OCI-LY1 (cell line): ENCODE measurements at regions not wholly inside any gene's neighbourhood (a gene's known extent, or its start where the extent isn't known, plus 50 kb on each side); places are given as distances from the start of the nearest gene placed in this dataset.

Source experiments
- H2AFZ ChIP-seq: fragments of 200-600 bp; sonication (generic), shearing (Covaris generic); 2 replicates; pipeline ENCODE4 v1.6.0; 2014; ENCODE audit warnings: antibody characterized with exemption, mild to moderate bottlenecking, low read length
- H3F3A ChIP-seq: fragments of 200-600 bp; sonication (generic), shearing (Covaris generic); 2 replicates; pipeline ENCODE4 v1.6.0; 2014; ENCODE audit warnings: mild to moderate bottlenecking, antibody characterized with exemption, low read length, moderate library complexity; ENCODE audit not compliant: insufficient read depth
- H3K27ac ChIP-seq: fragments of 200-600 bp; sonication (generic); 2 replicates; pipeline ENCODE4 v1.5.1; 2014; ENCODE audit warnings: low read length, mixed run types, mild to moderate bottlenecking, low read depth; ENCODE audit not compliant: poor library complexity, severe bottlenecking
- H3K27me3 ChIP-seq: fragments of 200-600 bp; sonication (generic); 2 replicates; pipeline ENCODE4 v1.6.0; 2014; ENCODE audit warnings: antibody characterized with exemption, mild to moderate bottlenecking, low read length, moderate library complexity; ENCODE audit not compliant: insufficient read depth
- H3K36me3 ChIP-seq: fragments of 200-600 bp; sonication (generic); 2 replicates; pipeline ENCODE4 v1.6.1; 2014; ENCODE audit warnings: mild to moderate bottlenecking, antibody characterized with exemption, low read length, moderate library complexity, mixed read lengths; ENCODE audit not compliant: insufficient read depth
- H3K4me1 ChIP-seq: fragments of 200-600 bp; sonication (generic); 2 replicates; pipeline ENCODE4 v1.5.1; 2014; ENCODE audit warnings: mild to moderate bottlenecking, low read length, moderate library complexity; ENCODE audit not compliant: insufficient read depth, severe bottlenecking
- H3K4me2 ChIP-seq: fragments of 200-600 bp; sonication (generic), shearing (Covaris generic); 2 replicates; pipeline ENCODE4 v1.6.1; 2014; ENCODE audit warnings: low read length
- H3K4me3 ChIP-seq: fragments of 200-600 bp; sonication (generic); 2 replicates; pipeline ENCODE4 v1.5.1; 2014; ENCODE audit warnings: low read length, low read depth, mild to moderate bottlenecking, mixed read lengths; ENCODE audit not compliant: poor library complexity, severe bottlenecking
- H3K79me2 ChIP-seq: fragments of 200-600 bp; shearing (Covaris generic); 2 replicates; pipeline ENCODE4 v1.6.1; 2016; ENCODE audit warnings: mixed run types, low read length, mixed read lengths; ENCODE audit not compliant: insufficient read depth
- H3K9ac ChIP-seq: fragments of 200-600 bp; sonication (generic), shearing (Covaris generic); 2 replicates; pipeline ENCODE4 v1.6.1; 2014; ENCODE audit warnings: mild to moderate bottlenecking, low read length, mixed read lengths
- H3K9me2 ChIP-seq: fragments of 200-600 bp; sonication (generic), shearing (Covaris generic); 2 replicates; pipeline ENCODE4 v1.6.1; 2014; ENCODE audit warnings: low read depth, mild to moderate bottlenecking, low read length, mixed read lengths
- H3K9me3 ChIP-seq: fragments of 200-600 bp; shearing (Covaris generic); 2 replicates; pipeline ENCODE4 v1.6.1; 2014; ENCODE audit warnings: low read length, mixed read lengths
- H4K20me1 ChIP-seq: fragments of 200-600 bp; sonication (generic), shearing (Covaris generic); 2 replicates; pipeline ENCODE4 v1.6.0; 2016; ENCODE audit warnings: mild to moderate bottlenecking, low read length; ENCODE audit not compliant: insufficient read depth
- EZH2 ChIP-seq: fragments of 200-600 bp; sonication (generic), shearing (Covaris generic); IDR thresholded peaks from 2 replicates; pipeline ENCODE4 v1.8.0; 2017; ENCODE audit warnings: borderline replicate concordance, mixed run types, mild to moderate bottlenecking, antibody characterized with exemption, low read length, moderate library complexity, mixed read lengths
- TF ChIP-seq, protein P1 (sequence below): fragments of 200-600 bp; sonication (generic), shearing (Covaris generic); IDR thresholded peaks from 2 replicates; pipeline ENCODE4 v1.5.1; 2017; ENCODE audit warnings: mild to moderate bottlenecking, antibody characterized with exemption, low read length, moderate library complexity, mixed read lengths

- no peaks in the 10 kb centered on the region for H3K4me1 ChIP-seq
- no peaks in the 10 kb centered on the region for H3F3A ChIP-seq
- H2AFZ ChIP-seq, result no peak overlapping the region
- H3K27me3 ChIP-seq, result 0 out of 2 replicates have a peak, but pooled peaks cover 3% of the 10 kb centered on the region
- no peaks in the 10 kb centered on the region for H4K20me1 ChIP-seq
- no peaks in the 10 kb centered on the region for H3K79me2 ChIP-seq
- TF ChIP-seq, protein P1, sequence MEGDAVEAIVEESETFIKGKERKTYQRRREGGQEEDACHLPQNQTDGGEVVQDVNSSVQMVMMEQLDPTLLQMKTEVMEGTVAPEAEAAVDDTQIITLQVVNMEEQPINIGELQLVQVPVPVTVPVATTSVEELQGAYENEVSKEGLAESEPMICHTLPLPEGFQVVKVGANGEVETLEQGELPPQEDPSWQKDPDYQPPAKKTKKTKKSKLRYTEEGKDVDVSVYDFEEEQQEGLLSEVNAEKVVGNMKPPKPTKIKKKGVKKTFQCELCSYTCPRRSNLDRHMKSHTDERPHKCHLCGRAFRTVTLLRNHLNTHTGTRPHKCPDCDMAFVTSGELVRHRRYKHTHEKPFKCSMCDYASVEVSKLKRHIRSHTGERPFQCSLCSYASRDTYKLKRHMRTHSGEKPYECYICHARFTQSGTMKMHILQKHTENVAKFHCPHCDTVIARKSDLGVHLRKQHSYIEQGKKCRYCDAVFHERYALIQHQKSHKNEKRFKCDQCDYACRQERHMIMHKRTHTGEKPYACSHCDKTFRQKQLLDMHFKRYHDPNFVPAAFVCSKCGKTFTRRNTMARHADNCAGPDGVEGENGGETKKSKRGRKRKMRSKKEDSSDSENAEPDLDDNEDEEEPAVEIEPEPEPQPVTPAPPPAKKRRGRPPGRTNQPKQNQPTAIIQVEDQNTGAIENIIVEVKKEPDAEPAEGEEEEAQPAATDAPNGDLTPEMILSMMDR, result no peak
- TF ChIP-seq EZH2, result no peak
- no peak overlapping the region for H3K27ac ChIP-seq
- no peak overlapping the region for H3K9ac ChIP-seq
- H3K36me3 ChIP-seq, result no peaks in the 10 kb centered on the region
- H3K4me3 ChIP-seq, result no peak overlapping the region
- no peaks in the 10 kb centered on the region for H3K9me3 ChIP-seq
- no peaks in the 10 kb centered on the region for H3K9me2 ChIP-seq
- no peak overlapping the region for H3K4me2 ChIP-seq
Measured at GRCh38 chr18:55034742-55035141, 75.5 kb upstream of the CCDC68 start.

- Histone ChIP-seq H3K9ac (no peak overlapping the region), H3K9me2 (no peaks in the 10 kb centered on the region), H4K20me1 (no peaks in the 10 kb centered on the region), H3K9me3 (no peaks in the 10 kb centered on the region), H3K27ac (no peak overlapping the region), H3F3A (no peaks in the 10 kb centered on the region), H3K36me3 (no peaks in the 10 kb centered on the region), H3K79me2 (no peaks in the 10 kb centered on the region), H2AFZ (no peak overlapping the region), H3K4me2 (no peak overlapping the region), H3K4me1 (no peaks in the 10 kb centered on the region), H3K27me3 (0 out of 2 replicates have a peak, but pooled peaks cover 3% of the 10 kb centered on the region), H3K4me3 (no peak overlapping the region)
- no peak for TF ChIP-seq EZH2
- TF ChIP-seq, protein P1, result no peak
Measured at GRCh38 chr18:55031979-55032378, 72.7 kb upstream of the CCDC68 start.

DNA sequence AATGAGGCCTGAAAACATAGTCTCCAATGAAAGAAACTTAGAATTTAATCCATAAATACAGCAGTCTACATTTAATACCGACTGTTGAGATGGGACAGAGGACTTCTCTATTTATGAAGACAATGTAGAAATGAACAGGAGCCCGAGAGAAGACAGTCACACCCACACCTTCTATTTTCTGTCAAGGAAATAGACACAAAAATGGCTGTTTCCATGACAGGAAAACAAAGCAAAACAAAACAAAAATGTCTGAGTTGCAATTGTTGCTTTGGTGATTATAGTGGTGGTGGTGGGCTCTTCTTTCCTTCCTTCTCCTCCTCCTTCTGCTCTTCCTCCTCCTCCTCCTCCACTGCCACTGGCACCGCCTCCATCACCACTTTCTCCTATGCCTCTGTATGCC is 72.3 kb upstream of the CCDC68 start:
- H3K9me3 ChIP-seq, result no peaks in the 10 kb centered on the region
- H3K27me3 ChIP-seq, result 0 out of 2 replicates have a peak, but pooled peaks cover 3% of the 10 kb centered on the region
- no peak overlapping the region for H3K27ac ChIP-seq
- no peak overlapping the region for H3K4me2 ChIP-seq
- H3K9me2 ChIP-seq, result no peaks in the 10 kb centered on the region
- no peak overlapping the region for H3K9ac ChIP-seq
- TF ChIP-seq, protein P1, result no peak
- TF ChIP-seq EZH2, result no peak
- no peaks in the 10 kb centered on the region for H3K4me1 ChIP-seq
- no peak overlapping the region for H3K4me3 ChIP-seq
- H3K79me2 ChIP-seq, result no peaks in the 10 kb centered on the region
- no peak overlapping the region for H2AFZ ChIP-seq
- H3K36me3 ChIP-seq, result no peaks in the 10 kb centered on the region
- no peaks in the 10 kb centered on the region for H3F3A ChIP-seq
- H4K20me1 ChIP-seq, result no peaks in the 10 kb centered on the region
